Neural crest cell (in vitro differentiated cells): ENCODE measurements at regions not wholly inside any gene's neighbourhood (a gene's known extent, or its start where the extent isn't known, plus 50 kb on each side); places are given as distances from the start of the nearest gene placed in this dataset.

ENCODE experiments used
- DNase-seq: peaks from one replicate; pipeline ENCODE4 v3.0.0; 2021; ENCODE audit warnings: low read depth, mixed read lengths, low spot score
- H3K27ac Mint-ChIP-seq: one replicate; pipeline ENCODE4 v1.8.0; 2021; ENCODE audit warnings: mild to moderate bottlenecking, mixed read lengths; ENCODE audit not compliant: unreplicated experiment
- H3K27me3 Mint-ChIP-seq: 2 replicates; pipeline ENCODE4 v1.8.0; 2021; ENCODE audit warnings: low read depth, mild to moderate bottlenecking, mixed read lengths
- H3K36me3 Mint-ChIP-seq: 2 replicates; pipeline ENCODE4 v1.8.0; 2021; ENCODE audit warnings: low read depth, mild to moderate bottlenecking, mixed read lengths
- H3K4me1 Mint-ChIP-seq: 2 replicates; pipeline ENCODE4 v1.8.0; 2021; ENCODE audit warnings: mixed read lengths
- H3K4me3 Mint-ChIP-seq: one replicate; pipeline ENCODE4 v1.8.0; 2021; ENCODE audit warnings: mild to moderate bottlenecking, mixed read lengths
- H3K9me3 Mint-ChIP-seq: 2 replicates; pipeline ENCODE4 v1.8.0; 2021; ENCODE audit warnings: mixed read lengths
- TF ChIP-seq, protein P1 (sequence below): fragments of 200-600 bp; sonication (generic); conservative IDR thresholded peaks from 2 replicates; pipeline ENCODE4 v1.5.0; 2021; ENCODE audit warnings: antibody characterized with exemption, mild to moderate bottlenecking

DNA sequence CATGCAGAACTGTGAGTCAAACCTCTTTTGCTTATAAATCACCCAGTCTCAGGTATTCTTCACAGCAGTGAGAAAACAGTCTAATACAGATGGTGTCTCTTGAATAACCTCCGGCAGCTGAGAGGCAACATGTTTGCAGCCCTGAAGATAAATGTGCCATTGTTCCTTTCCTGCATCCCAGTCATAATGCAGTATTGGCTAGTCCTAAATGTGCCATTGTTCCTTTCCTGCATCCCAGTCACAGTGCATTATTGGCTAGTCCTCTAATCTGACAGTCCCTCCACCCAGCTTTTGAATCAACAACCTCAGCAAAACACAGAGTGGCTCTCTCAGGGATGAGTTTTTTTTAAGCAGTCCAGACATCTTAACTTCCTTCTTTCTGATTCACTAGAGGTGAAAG, 550.7 kb downstream of the RIT2 start:
- no peaks in the 10 kb centered on the region for H3K36me3 Mint-ChIP-seq
- no peaks in the 10 kb centered on the region for H3K27me3 Mint-ChIP-seq
- peaks cover 9% of the 10 kb centered on the region for H3K9me3 Mint-ChIP-seq
- H3K4me3 Mint-ChIP-seq, result no peak overlapping the region
- TF ChIP-seq, protein P1, sequence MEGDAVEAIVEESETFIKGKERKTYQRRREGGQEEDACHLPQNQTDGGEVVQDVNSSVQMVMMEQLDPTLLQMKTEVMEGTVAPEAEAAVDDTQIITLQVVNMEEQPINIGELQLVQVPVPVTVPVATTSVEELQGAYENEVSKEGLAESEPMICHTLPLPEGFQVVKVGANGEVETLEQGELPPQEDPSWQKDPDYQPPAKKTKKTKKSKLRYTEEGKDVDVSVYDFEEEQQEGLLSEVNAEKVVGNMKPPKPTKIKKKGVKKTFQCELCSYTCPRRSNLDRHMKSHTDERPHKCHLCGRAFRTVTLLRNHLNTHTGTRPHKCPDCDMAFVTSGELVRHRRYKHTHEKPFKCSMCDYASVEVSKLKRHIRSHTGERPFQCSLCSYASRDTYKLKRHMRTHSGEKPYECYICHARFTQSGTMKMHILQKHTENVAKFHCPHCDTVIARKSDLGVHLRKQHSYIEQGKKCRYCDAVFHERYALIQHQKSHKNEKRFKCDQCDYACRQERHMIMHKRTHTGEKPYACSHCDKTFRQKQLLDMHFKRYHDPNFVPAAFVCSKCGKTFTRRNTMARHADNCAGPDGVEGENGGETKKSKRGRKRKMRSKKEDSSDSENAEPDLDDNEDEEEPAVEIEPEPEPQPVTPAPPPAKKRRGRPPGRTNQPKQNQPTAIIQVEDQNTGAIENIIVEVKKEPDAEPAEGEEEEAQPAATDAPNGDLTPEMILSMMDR, result no peak
- peaks cover 15% of the 10 kb centered on the region for H3K4me1 Mint-ChIP-seq
- peak overlapping the region; percentile 69 for H3K27ac Mint-ChIP-seq
- DNase-seq, result no peak

DNA sequence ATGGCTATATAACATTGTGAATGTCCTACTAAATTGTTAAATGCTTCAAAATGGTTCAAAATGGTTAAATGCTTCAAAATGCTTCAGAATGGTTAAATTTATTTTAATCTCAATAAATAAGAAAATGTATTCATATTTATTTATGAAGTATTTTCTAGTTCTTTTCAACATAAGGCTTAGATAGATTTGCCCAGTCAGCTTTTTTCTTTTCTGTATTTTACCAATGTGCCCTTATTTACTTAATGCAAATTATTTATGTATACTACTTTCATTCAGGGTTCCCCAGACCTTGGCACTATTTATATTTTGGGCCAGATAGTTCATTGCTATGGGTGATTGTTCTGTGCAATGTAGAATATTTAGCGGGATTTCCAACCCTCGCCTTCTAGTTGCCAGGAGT, 546.7 kb downstream of the RIT2 start:
- TF ChIP-seq, protein P1, result no peak
- Mint-ChIP-seq H3K4me3 (no peak overlapping the region), H3K36me3 (no peaks in the 10 kb centered on the region), H3K9me3 (peaks cover 12% of the 10 kb centered on the region), H3K4me1 (peaks cover 15% of the 10 kb centered on the region), H3K27me3 (no peaks in the 10 kb centered on the region), H3K27ac (no peak overlapping the region)
- DNase-seq, result no peak

DNA sequence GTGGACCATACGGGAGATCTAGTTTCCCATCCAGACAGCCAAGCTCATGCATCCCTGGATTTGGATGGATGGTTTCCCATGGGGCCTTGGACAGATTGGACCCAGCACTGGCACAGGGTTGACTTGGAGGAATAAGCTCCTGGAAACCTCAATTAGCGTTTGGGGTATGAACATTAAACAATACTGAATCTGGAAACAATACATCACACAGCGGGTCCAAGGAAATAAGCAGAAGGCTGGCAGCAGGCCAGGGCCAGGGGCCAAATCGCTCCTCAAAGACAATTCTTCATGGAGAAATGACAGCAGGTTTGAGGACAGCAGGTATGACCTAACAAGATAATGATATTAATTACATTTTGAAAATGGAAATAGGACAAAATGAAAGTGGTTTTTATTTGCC, 540.6 kb downstream of the RIT2 start:
- no peaks in the 10 kb centered on the region for H3K4me1 Mint-ChIP-seq
- TF ChIP-seq, protein P1, result no peak
- peaks cover 3% of the 10 kb centered on the region for H3K9me3 Mint-ChIP-seq
- no peaks in the 10 kb centered on the region for H3K36me3 Mint-ChIP-seq
- no peak overlapping the region for H3K4me3 Mint-ChIP-seq
- H3K27me3 Mint-ChIP-seq, result no peaks in the 10 kb centered on the region
- H3K27ac Mint-ChIP-seq, result no peak overlapping the region
- DNase-seq, result no peak

DNA sequence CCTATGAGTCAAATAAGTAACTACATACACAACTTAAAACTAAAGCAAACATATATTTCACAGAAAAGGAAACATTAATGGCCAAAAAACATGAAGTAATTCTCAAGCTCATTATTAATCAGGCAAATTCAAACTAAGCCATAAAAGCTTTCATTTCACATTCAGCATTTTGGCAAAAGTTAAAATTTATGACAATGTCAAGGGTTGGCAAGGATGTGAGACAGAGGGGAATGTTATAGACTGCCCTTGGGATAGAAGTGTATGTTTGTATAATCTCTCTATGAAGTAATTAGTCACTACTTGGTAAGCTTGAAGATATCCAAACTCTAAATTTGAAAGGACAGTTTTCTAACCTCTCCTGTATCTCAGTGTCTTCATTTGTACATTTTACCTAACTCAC, 539.4 kb downstream of the RIT2 start:
- peaks cover 3% of the 10 kb centered on the region for H3K9me3 Mint-ChIP-seq
- no peaks in the 10 kb centered on the region for H3K27me3 Mint-ChIP-seq

DNA sequence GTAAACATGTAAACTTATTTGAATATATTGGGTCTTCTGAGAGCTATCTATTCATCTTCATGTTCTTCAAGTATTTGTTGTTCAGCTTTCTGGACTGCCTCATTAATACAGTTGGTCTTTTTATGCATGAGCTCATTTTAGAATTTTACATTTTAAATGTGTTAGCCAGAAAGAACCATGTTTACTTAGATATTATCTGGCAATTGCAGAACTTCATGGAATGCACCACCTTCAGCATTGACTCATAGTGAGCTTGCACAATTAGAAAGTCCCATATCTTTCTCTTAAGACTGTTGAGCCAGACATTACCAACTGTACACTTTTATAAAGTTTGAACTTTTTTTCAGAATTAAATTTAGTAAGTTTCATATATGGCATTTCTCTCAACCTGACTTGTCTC, 536.7 kb downstream of the RIT2 start:
- H3K4me3 Mint-ChIP-seq, result no peak overlapping the region
- H3K27ac Mint-ChIP-seq, result no peak overlapping the region
- TF ChIP-seq, protein P1, result no peak
- no peaks in the 10 kb centered on the region for H3K9me3 Mint-ChIP-seq
- no peaks in the 10 kb centered on the region for H3K4me1 Mint-ChIP-seq
- DNase-seq, result no peak
- no peaks in the 10 kb centered on the region for H3K36me3 Mint-ChIP-seq
- no peaks in the 10 kb centered on the region for H3K27me3 Mint-ChIP-seq

More for the DNA sequence above, 539.4 kb downstream of the RIT2 start:
- no peak overlapping the region for H3K4me3 Mint-ChIP-seq
- no peaks in the 10 kb centered on the region for H3K4me1 Mint-ChIP-seq
- DNase-seq, result no peak
- TF ChIP-seq, protein P1, result no peak
- no peaks in the 10 kb centered on the region for H3K36me3 Mint-ChIP-seq
- no peak overlapping the region for H3K27ac Mint-ChIP-seq

DNA sequence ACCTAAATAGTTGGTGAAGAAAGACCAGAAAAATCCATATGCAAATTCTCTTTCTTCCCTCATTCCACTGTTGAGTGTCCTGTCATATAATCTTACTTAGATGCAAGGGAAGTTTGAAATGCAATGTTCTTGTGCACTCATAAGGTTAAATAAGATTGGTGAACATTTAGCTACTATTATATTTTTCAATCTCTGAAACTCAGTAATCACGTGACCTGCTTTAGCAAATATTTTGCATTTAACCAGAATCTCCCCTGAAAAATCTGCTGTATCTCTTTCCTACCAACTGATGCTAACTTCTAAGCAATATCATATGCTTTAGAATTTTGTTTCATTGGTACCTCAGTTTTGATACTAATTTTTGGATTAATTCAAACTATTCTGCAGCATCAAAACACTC, 533.2 kb downstream of the RIT2 start:
- H3K9me3 Mint-ChIP-seq, result no peaks in the 10 kb centered on the region
- H3K27me3 Mint-ChIP-seq, result no peaks in the 10 kb centered on the region
- H3K36me3 Mint-ChIP-seq, result no peaks in the 10 kb centered on the region
- DNase-seq, result no peak
- no peak overlapping the region for H3K4me3 Mint-ChIP-seq
- no peaks in the 10 kb centered on the region for H3K4me1 Mint-ChIP-seq
- TF ChIP-seq, protein P1, result no peak
- no peak overlapping the region for H3K27ac Mint-ChIP-seq
